HUES48 (cell line): ENCODE measurements at regions not wholly inside any gene's neighbourhood (a gene's known extent, or its start where the extent isn't known, plus 50 kb on each side); places are given as distances from the start of the nearest gene placed in this dataset.

Experiments used
- H3K27ac ChIP-seq: one replicate; pipeline ENCODE4 v1.7.0; 2013; ENCODE audit warnings: low read depth, low read length, inconsistent platforms
- H3K27me3 ChIP-seq: 2 replicates; pipeline ENCODE4 v1.6.1; 2013; ENCODE audit warnings: mild to moderate bottlenecking, low read length; ENCODE audit not compliant: control insufficient read depth, insufficient read depth
- H3K36me3 ChIP-seq: 2 replicates; pipeline ENCODE4 v1.6.1; 2013; ENCODE audit warnings: low read length; ENCODE audit not compliant: control insufficient read depth, insufficient read depth
- H3K4me1 ChIP-seq: 2 replicates; pipeline ENCODE4 v1.6.1; 2013; ENCODE audit warnings: mild to moderate bottlenecking, low read length; ENCODE audit not compliant: control insufficient read depth, insufficient read depth
- H3K4me3 ChIP-seq: 2 replicates; pipeline ENCODE4 v1.5.1; 2013; ENCODE audit warnings: mild to moderate bottlenecking, low read depth, low read length
- H3K9ac ChIP-seq: 2 replicates; pipeline ENCODE4 v1.6.1; 2013; ENCODE audit warnings: mild to moderate bottlenecking, low read depth, low read length, moderate library complexity
- H3K9me3 ChIP-seq: 2 replicates; pipeline ENCODE4 v1.6.1; 2013; ENCODE audit warnings: low read length; ENCODE audit not compliant: control insufficient read depth, insufficient read depth

DNA sequence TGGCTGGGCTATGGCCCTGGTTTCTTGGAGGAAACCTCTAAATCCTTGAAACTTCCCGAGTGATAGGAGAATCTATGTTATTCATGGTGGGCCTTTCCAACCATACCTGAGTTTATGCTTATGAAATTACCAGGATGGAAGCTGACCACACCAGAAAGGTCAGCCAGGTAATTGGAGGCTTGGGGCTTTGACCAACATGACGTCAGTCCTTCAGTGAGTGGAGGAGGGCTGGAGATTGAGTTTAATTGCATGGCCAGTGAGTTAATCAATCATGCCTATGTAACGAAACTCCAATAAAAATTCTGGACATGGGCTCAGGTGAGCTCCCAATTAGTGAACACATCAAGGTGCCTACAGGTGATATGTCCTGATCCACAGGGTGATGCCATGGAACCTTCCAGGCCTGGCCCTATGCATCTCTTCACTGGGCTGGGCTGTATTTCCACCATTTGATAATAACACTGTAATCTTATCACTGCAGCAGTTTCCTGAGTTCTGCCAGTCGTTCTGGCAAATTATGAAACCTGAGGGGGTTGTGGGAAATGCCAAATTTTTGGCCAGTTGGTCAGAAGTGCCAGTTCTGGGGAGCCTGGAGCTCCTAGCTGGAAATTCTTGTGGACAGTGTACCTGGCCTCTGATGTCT is 106.5 kb downstream of the CDH26 start:
- Histone ChIP-seq H3K27me3 (no peaks in the 10 kb centered on the region), H3K9me3 (no peaks in the 10 kb centered on the region), H3K4me3 (no peak overlapping the region), H3K27ac (no peak overlapping the region), H3K4me1 (no peaks in the 10 kb centered on the region), H3K9ac (no peak overlapping the region), H3K36me3 (no peaks in the 10 kb centered on the region)

GRCh38 chr20:60065741-60066437 is 107.7 kb downstream of the CDH26 start:
- no peaks in the 10 kb centered on the region for H3K36me3 ChIP-seq

GRCh38 chr20:60066438-60066823 is 108.2 kb downstream of the CDH26 start:
- H3K9ac ChIP-seq: no peak overlapping the region
- no peaks in the 10 kb centered on the region for H3K27me3 ChIP-seq
- no peak overlapping the region for H3K4me3 ChIP-seq
- H3K36me3 ChIP-seq: no peaks in the 10 kb centered on the region
- H3K4me1 ChIP-seq: no peaks in the 10 kb centered on the region
- H3K27ac ChIP-seq: no peak overlapping the region
- H3K9me3 ChIP-seq: no peaks in the 10 kb centered on the region

More at GRCh38 chr20:60065741-60066437, 107.7 kb downstream of the CDH26 start:
- Histone ChIP-seq H3K4me1 (no peaks in the 10 kb centered on the region), H3K27ac (no peak overlapping the region), H3K9me3 (no peaks in the 10 kb centered on the region), H3K9ac (no peak overlapping the region), H3K4me3 (no peak overlapping the region), H3K27me3 (no peaks in the 10 kb centered on the region)

DNA sequence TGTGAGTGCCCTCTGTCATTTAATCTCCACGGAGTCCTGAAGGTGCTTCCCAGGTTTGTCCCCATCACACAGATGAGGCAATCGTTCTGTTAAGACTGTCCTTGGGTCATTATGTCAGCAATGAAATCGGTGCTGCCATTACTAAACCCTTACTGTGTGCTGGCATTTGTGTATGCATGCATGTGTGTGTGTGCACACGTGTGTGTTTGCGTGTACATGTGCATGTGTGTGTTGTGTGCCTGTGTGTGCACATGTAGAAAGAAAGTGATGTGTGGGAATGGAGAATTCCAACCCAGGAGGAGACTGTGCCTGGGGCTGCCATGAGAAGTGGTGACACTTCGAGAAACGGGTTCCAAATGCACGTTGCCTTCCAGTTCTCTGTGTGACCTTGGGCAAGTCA is 110.3 kb downstream of the CDH26 start:
- Histone ChIP-seq H3K27me3 (no peaks in the 10 kb centered on the region), H3K4me1 (no peaks in the 10 kb centered on the region), H3K4me3 (no peak overlapping the region), H3K27ac (no peak overlapping the region), H3K36me3 (no peaks in the 10 kb centered on the region), H3K9me3 (0 out of 2 replicates have a peak, but pooled peaks cover 3% of the 10 kb centered on the region), H3K9ac (no peak overlapping the region)

- H3K9me3 ChIP-seq: 0 out of 2 replicates have a peak, but pooled peaks cover 3% of the 10 kb centered on the region
- H3K27me3 ChIP-seq: no peaks in the 10 kb centered on the region
- H3K27ac ChIP-seq: no peak overlapping the region
Observed at GRCh38 chr20:60069656-60070055, 111.4 kb downstream of the CDH26 start.

GRCh38 chr20:60070791-60071190 is 112.6 kb downstream of the CDH26 start:
- Histone ChIP-seq H3K27ac (no peak overlapping the region), H3K4me1 (no peaks in the 10 kb centered on the region), H3K9ac (no peak overlapping the region), H3K27me3 (no peaks in the 10 kb centered on the region), H3K9me3 (0 out of 2 replicates have a peak, but pooled peaks cover 3% of the 10 kb centered on the region), H3K4me3 (no peak overlapping the region), H3K36me3 (no peaks in the 10 kb centered on the region)

More at GRCh38 chr20:60069656-60070055, 111.4 kb downstream of the CDH26 start:
- H3K4me1 ChIP-seq: no peaks in the 10 kb centered on the region
- no peaks in the 10 kb centered on the region for H3K36me3 ChIP-seq
- H3K4me3 ChIP-seq: no peak overlapping the region
- H3K9ac ChIP-seq: no peak overlapping the region

- no peaks in the 10 kb centered on the region for H3K36me3 ChIP-seq
Observed at GRCh38 chr20:60071965-60072364, 113.7 kb downstream of the CDH26 start.

DNA sequence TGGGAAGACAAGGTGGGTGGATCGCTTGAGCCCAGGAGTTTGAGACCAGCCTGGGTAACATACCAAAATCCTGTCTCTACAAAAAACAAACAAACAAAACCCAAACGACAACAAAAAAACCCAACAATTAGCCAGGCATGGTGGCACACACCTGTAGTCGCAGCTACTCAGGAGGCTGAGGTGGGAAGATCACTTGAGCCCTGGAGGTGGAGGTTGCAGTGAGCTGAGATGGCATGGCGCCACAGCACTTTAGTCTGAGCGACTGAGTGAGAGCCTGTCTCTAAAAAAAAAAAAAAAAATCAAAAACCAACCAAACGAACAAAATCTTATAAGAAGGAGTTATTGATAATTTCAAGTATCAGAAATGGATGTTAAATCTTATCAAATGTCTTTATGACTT is 114.9 kb downstream of the CDH26 start:
- Histone ChIP-seq H3K27ac (no peak overlapping the region), H3K4me1 (no peaks in the 10 kb centered on the region), H3K9me3 (0 out of 2 replicates have a peak, but pooled peaks cover 3% of the 10 kb centered on the region), H3K4me3 (no peak overlapping the region), H3K36me3 (no peaks in the 10 kb centered on the region), H3K9ac (no peak overlapping the region), H3K27me3 (no peaks in the 10 kb centered on the region)

More at GRCh38 chr20:60071965-60072364, 113.7 kb downstream of the CDH26 start:
- no peaks in the 10 kb centered on the region for H3K27me3 ChIP-seq
- H3K9me3 ChIP-seq: 0 out of 2 replicates have a peak, but pooled peaks cover 3% of the 10 kb centered on the region
- no peaks in the 10 kb centered on the region for H3K4me1 ChIP-seq
- no peak overlapping the region for H3K4me3 ChIP-seq
- no peak overlapping the region for H3K27ac ChIP-seq
- H3K9ac ChIP-seq: no peak overlapping the region

GRCh38 chr20:60073504-60073903 is 115.3 kb downstream of the CDH26 start:
- Histone ChIP-seq H3K27ac (no peak overlapping the region), H3K36me3 (no peaks in the 10 kb centered on the region), H3K9ac (no peak overlapping the region), H3K9me3 (0 out of 2 replicates have a peak, but pooled peaks cover 3% of the 10 kb centered on the region), H3K27me3 (no peaks in the 10 kb centered on the region), H3K4me1 (no peaks in the 10 kb centered on the region), H3K4me3 (no peak overlapping the region)

DNA sequence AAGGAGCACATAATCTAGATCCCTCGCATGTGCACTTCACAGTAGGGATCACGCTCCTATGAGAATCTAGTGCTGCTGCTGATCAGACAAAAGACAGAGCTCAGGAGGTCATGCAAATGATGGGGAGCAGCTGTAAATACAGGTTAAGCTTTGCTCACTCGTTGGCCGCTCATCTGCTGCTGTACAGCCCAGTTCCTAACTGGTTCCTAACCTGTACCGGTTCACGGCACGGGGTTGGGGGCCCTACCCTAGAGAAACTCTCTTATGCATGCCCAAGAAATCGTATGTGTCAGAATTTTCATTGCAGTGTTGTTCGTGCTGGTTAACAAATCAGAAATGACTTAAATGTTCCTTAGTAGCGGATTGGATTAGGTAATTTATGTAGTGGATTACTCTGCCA is 116.1 kb downstream of the CDH26 start:
- H3K9ac ChIP-seq: no peak overlapping the region
- H3K9me3 ChIP-seq: 0 out of 2 replicates have a peak, but pooled peaks cover 3% of the 10 kb centered on the region
- H3K36me3 ChIP-seq: no peaks in the 10 kb centered on the region
- H3K4me1 ChIP-seq: no peaks in the 10 kb centered on the region
- no peaks in the 10 kb centered on the region for H3K27me3 ChIP-seq
- H3K27ac ChIP-seq: no peak overlapping the region
- H3K4me3 ChIP-seq: no peak overlapping the region
